ENCODE measurements at regions not wholly inside any gene's neighbourhood (a gene's known extent, or its start where the extent isn't known, plus 50 kb on each side); places are given as distances from the start of the nearest gene placed in this dataset.

DNA sequence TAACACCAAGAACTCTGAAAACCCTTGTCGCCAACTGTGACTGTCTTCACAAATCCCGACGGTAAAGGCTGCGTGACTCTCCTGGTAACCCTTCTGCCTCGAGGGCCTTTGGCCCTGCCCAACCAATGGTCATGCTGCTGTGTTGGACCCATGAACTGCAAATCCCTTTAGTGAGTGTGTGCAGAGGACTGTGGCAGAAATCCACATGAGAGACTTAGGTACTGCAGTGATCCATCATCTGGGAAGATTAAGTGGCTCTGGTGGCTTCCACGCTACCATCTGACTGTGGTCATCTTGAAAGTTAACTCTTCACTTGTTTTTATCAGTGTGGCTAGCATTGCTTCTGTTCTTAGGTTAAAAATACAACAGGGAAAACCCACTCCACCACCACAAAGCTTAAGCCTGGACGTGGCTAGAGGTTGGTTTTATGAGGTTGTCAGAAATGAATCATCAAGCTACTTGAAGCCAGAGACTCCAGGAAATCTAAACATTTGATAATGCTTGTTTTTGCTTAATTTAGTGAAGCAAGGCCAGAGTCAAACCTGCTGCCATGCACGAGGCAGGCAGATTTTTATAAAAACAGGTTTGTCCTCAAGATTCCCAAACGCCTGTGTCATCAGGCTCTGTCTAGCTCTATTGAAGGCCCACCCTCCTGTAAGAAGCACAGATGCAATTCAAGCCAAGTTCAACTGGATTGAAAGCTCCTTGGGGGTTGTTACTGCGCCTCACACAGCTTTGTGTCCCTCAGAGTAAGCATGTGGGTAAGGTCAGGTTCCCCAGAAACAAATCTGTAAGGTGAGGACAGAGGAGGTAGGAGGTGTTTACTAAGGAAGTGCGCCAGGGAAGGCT lies 52.7 kb upstream of the ERCC6L2 start:
- Histone ChIP-seq H2BK5ac (ENCODE audit: low read length) (no peak overlapping the region), H3K9me3 (replicated peaks in 1 of 2; ENCODE audit: control insufficient read depth in 2 of 2, insufficient read depth in 1 of 2, low read depth in 1 of 2, low read length in 2 of 2) (peaks cover 0 to 1% of the 10 kb centered on the region in 2 donors), H3K79me1 (ENCODE audit: low read depth, low read length) (no peaks in the 10 kb centered on the region), H2BK120ac (ENCODE audit: low read depth, low read length) (no peak overlapping the region), H3K27me3 (ENCODE audit: control insufficient read depth in 3 of 3, insufficient read depth in 3 of 3, low read depth in 1 of 3, low read length in 3 of 3) (no peaks in the 10 kb centered on the region), H3K4me1 (ENCODE audit: control insufficient read depth in 2 of 2, insufficient read depth in 1 of 2, low read depth in 1 of 2, low read length in 2 of 2) (peaks cover 0 to 3% of the 10 kb centered on the region in 2 donors), H3K9ac (ENCODE audit: low read depth, low read length, poor library complexity) (no peak overlapping the region), H2BK12ac (ENCODE audit: low read length) (no peak overlapping the region), H4K8ac (ENCODE audit: low read depth, low read length) (no peak overlapping the region), H4K91ac (ENCODE audit: low read depth, low read length, poor library complexity) (no peak overlapping the region), H2AK5ac (ENCODE audit: low read depth, low read length) (no peak overlapping the region), H3K4me3 (ENCODE audit: low read length in 2 of 2) (no peak overlapping the region), H3K36me3 (replicated peaks in 1 of 2; ENCODE audit: control insufficient read depth in 2 of 2, insufficient read depth in 2 of 2, low read length in 2 of 2) (no peaks in the 10 kb centered on the region), H3K23ac (ENCODE audit: low read depth, low read length, poor library complexity) (no peak overlapping the region), H3K4ac (ENCODE audit: low read length) (no peak overlapping the region), H2AFZ (ENCODE audit: low read length) (no peak overlapping the region), H2BK15ac (ENCODE audit: low read length) (no peak overlapping the region), H3K4me2 (ENCODE audit: insufficient read depth, low read length, poor library complexity, severe bottlenecking) (no peak overlapping the region), H3K14ac (ENCODE audit: low read length) (no peak overlapping the region), H3K18ac (ENCODE audit: low read length) (no peak overlapping the region), H3K27ac (replicated peaks; ENCODE audit: low read length) (no peak overlapping the region)
- no CpG with 5 or more reads among the region's 11 CpGs for WGBS, 2 donors (ENCODE audit: extremely low coverage in 2 of 2, insufficient read length in 2 of 2, insufficient replicate concordance in 1 of 2)
- DNase-seq (ENCODE audit: low spot score), result no peak

DNA sequence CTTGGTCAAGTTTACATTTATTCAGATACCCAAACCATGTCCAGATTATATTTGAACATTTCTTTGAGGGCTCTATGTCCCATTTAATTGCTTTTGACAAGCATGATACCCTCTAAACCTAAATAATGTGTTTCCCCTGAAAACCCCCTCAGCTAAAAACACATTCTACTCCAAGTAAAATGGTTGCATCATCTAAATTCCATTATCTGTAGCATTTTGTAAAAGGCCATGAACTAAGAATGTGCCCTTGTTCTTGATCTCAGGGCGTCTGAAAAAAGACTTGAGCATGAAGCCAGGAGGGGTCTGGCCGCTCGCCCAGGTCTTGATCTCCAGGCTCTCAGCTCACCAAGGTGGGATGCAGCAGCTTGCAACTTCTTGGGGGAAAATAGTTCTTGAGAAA lies 53.5 kb upstream of the ERCC6L2 start:
- no peak overlapping the region for H3K23ac ChIP-seq (ENCODE audit: low read depth, low read length, poor library complexity)
- H4K91ac ChIP-seq (ENCODE audit: low read depth, low read length, poor library complexity), result no peak overlapping the region
- H3K27ac ChIP-seq (replicated peaks; ENCODE audit: low read length), result no peak overlapping the region
- no peak overlapping the region for H3K9ac ChIP-seq (ENCODE audit: low read depth, low read length, poor library complexity)
- no peak overlapping the region for H3K4me3 ChIP-seq (ENCODE audit: low read length in 2 of 2)
- H3K36me3 ChIP-seq (replicated peaks in 1 of 2; ENCODE audit: control insufficient read depth in 2 of 2, insufficient read depth in 2 of 2, low read length in 2 of 2), result no peaks in the 10 kb centered on the region
- no peaks in the 10 kb centered on the region for H3K79me1 ChIP-seq (ENCODE audit: low read depth, low read length)
- H2BK5ac ChIP-seq (ENCODE audit: low read length), result no peak overlapping the region
- H3K4me2 ChIP-seq (ENCODE audit: insufficient read depth, low read length, poor library complexity, severe bottlenecking), result no peak overlapping the region
- WGBS, 2 donors (ENCODE audit: extremely low coverage in 2 of 2, insufficient read length in 2 of 2, insufficient replicate concordance in 1 of 2), result no CpG with 5 or more reads among the region's 3 CpGs
- H3K27me3 ChIP-seq (ENCODE audit: control insufficient read depth in 3 of 3, insufficient read depth in 3 of 3, low read depth in 1 of 3, low read length in 3 of 3), result no peaks in the 10 kb centered on the region
- no peak overlapping the region for H2BK15ac ChIP-seq (ENCODE audit: low read length)
- H4K8ac ChIP-seq (ENCODE audit: low read depth, low read length), result no peak overlapping the region
- no peak overlapping the region for H2AK5ac ChIP-seq (ENCODE audit: low read depth, low read length)
- H3K9me3 ChIP-seq (replicated peaks in 1 of 2; ENCODE audit: control insufficient read depth in 2 of 2, insufficient read depth in 1 of 2, low read depth in 1 of 2, low read length in 2 of 2), result peaks cover 0 to 1% of the 10 kb centered on the region in 2 donors
- no peak for DNase-seq (ENCODE audit: low spot score)
- H2AFZ ChIP-seq (ENCODE audit: low read length), result no peak overlapping the region
- no peak overlapping the region for H2BK12ac ChIP-seq (ENCODE audit: low read length)
- no peak overlapping the region for H3K4ac ChIP-seq (ENCODE audit: low read length)
- no peak overlapping the region for H3K14ac ChIP-seq (ENCODE audit: low read length)
- peaks cover 0 to 3% of the 10 kb centered on the region in 2 donors for H3K4me1 ChIP-seq (ENCODE audit: control insufficient read depth in 2 of 2, insufficient read depth in 1 of 2, low read depth in 1 of 2, low read length in 2 of 2)
- H3K18ac ChIP-seq (ENCODE audit: low read length), result no peak overlapping the region
- H2BK120ac ChIP-seq (ENCODE audit: low read depth, low read length), result no peak overlapping the region

GRCh38 chr9:95820074-95820473 lies 55.4 kb upstream of the ERCC6L2 start:
- no peak overlapping the region for H2AFZ ChIP-seq (ENCODE audit: low read length)
- no peak overlapping the region for H3K23ac ChIP-seq (ENCODE audit: low read depth, low read length, poor library complexity)
- no peak overlapping the region for H3K18ac ChIP-seq (ENCODE audit: low read length)
- no peak overlapping the region for H3K4ac ChIP-seq (ENCODE audit: low read length)
- H4K91ac ChIP-seq (ENCODE audit: low read depth, low read length, poor library complexity), result no peak overlapping the region
- no peak for DNase-seq (ENCODE audit: low spot score)
- H3K14ac ChIP-seq (ENCODE audit: low read length), result no peak overlapping the region
- H3K27ac ChIP-seq (replicated peaks; ENCODE audit: low read length), result no peak overlapping the region
- no peaks in the 10 kb centered on the region for H3K27me3 ChIP-seq (ENCODE audit: control insufficient read depth in 3 of 3, insufficient read depth in 3 of 3, low read depth in 1 of 3, low read length in 3 of 3)
- H2AK5ac ChIP-seq (ENCODE audit: low read depth, low read length), result no peak overlapping the region
- WGBS, 2 donors (ENCODE audit: extremely low coverage in 2 of 2, insufficient read length in 2 of 2, insufficient replicate concordance in 1 of 2), result no CpG with 5 or more reads among the region's 8 CpGs
- H3K4me1 ChIP-seq (ENCODE audit: control insufficient read depth in 2 of 2, insufficient read depth in 1 of 2, low read depth in 1 of 2, low read length in 2 of 2), result peaks cover 0 to 4% of the 10 kb centered on the region in 2 donors
- no peak overlapping the region for H3K4me2 ChIP-seq (ENCODE audit: insufficient read depth, low read length, poor library complexity, severe bottlenecking)
- peaks cover 0 to 1% of the 10 kb centered on the region in 2 donors for H3K9me3 ChIP-seq (replicated peaks in 1 of 2; ENCODE audit: control insufficient read depth in 2 of 2, insufficient read depth in 1 of 2, low read depth in 1 of 2, low read length in 2 of 2)
- no peak overlapping the region for H4K8ac ChIP-seq (ENCODE audit: low read depth, low read length)
- no peak overlapping the region for H3K9ac ChIP-seq (ENCODE audit: low read depth, low read length, poor library complexity)
- no peak overlapping the region for H2BK12ac ChIP-seq (ENCODE audit: low read length)
- H3K79me1 ChIP-seq (ENCODE audit: low read depth, low read length), result no peaks in the 10 kb centered on the region
- no peak overlapping the region for H2BK120ac ChIP-seq (ENCODE audit: low read depth, low read length)
- no peak overlapping the region for H2BK15ac ChIP-seq (ENCODE audit: low read length)
- H3K36me3 ChIP-seq (replicated peaks in 1 of 2; ENCODE audit: control insufficient read depth in 2 of 2, insufficient read depth in 2 of 2, low read length in 2 of 2), result no peaks in the 10 kb centered on the region
- H2BK5ac ChIP-seq (ENCODE audit: low read length), result no peak overlapping the region
- H3K4me3 ChIP-seq (ENCODE audit: low read length in 2 of 2), result no peak overlapping the region

DNA sequence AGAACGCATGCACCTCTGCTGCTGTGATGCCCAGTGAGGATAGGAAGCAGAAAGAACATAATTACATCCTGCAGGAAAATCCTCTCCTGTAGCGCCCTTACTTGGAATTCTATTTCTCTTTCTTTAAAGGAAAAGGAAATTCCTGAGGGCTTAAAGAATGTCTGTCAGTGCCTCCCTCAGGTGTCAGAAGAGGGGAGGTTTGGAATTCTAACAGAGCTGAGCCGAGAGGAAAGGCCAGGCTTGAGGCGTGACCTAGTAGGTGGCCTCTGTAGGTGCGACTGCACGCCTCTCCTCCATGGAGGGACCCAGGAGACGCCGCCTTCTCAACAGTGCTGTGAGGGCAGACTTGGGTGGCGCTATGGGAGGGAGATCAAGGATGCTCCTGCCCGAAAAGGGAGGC lies 55.9 kb upstream of the ERCC6L2 start:
- no peaks in the 10 kb centered on the region for H3K27me3 ChIP-seq (ENCODE audit: control insufficient read depth in 3 of 3, insufficient read depth in 3 of 3, low read depth in 1 of 3, low read length in 3 of 3)
- no peak overlapping the region for H4K8ac ChIP-seq (ENCODE audit: low read depth, low read length)
- no peak overlapping the region for H3K27ac ChIP-seq (replicated peaks; ENCODE audit: low read length)

More for the DNA sequence above, 55.9 kb upstream of the ERCC6L2 start:
- Histone ChIP-seq H3K14ac (ENCODE audit: low read length) (no peak overlapping the region), H3K4me3 (ENCODE audit: low read length in 2 of 2) (no peak overlapping the region), H3K4me1 (ENCODE audit: control insufficient read depth in 2 of 2, insufficient read depth in 1 of 2, low read depth in 1 of 2, low read length in 2 of 2) (peaks cover 0 to 4% of the 10 kb centered on the region in 2 donors), H3K4me2 (ENCODE audit: insufficient read depth, low read length, poor library complexity, severe bottlenecking) (no peak overlapping the region), H3K4ac (ENCODE audit: low read length) (no peak overlapping the region), H3K18ac (ENCODE audit: low read length) (no peak overlapping the region), H2AFZ (ENCODE audit: low read length) (no peak overlapping the region), H2AK5ac (ENCODE audit: low read depth, low read length) (no peak overlapping the region), H4K91ac (ENCODE audit: low read depth, low read length, poor library complexity) (no peak overlapping the region), H3K9me3 (replicated peaks in 1 of 2; ENCODE audit: control insufficient read depth in 2 of 2, insufficient read depth in 1 of 2, low read depth in 1 of 2, low read length in 2 of 2) (peaks cover 0 to 1% of the 10 kb centered on the region in 2 donors), H2BK12ac (ENCODE audit: low read length) (no peak overlapping the region), H3K36me3 (replicated peaks in 1 of 2; ENCODE audit: control insufficient read depth in 2 of 2, insufficient read depth in 2 of 2, low read length in 2 of 2) (no peaks in the 10 kb centered on the region), H2BK15ac (ENCODE audit: low read length) (no peak overlapping the region), H3K23ac (ENCODE audit: low read depth, low read length, poor library complexity) (no peak overlapping the region), H3K79me1 (ENCODE audit: low read depth, low read length) (no peaks in the 10 kb centered on the region), H2BK120ac (ENCODE audit: low read depth, low read length) (no peak overlapping the region), H3K9ac (ENCODE audit: low read depth, low read length, poor library complexity) (no peak overlapping the region), H2BK5ac (ENCODE audit: low read length) (no peak overlapping the region)
- DNase-seq (ENCODE audit: low spot score), result no peak
- no CpG with 5 or more reads among the region's 10 CpGs for WGBS, 2 donors (ENCODE audit: extremely low coverage in 2 of 2, insufficient read length in 2 of 2, insufficient replicate concordance in 1 of 2)
